NCI-H1092 treated with DMSO at 0.1 percent for 48 hours (cell line): ENCODE measurements at regions not wholly inside any gene's neighbourhood (a gene's known extent, or its start where the extent isn't known, plus 50 kb on each side); places are given as distances from the start of the nearest gene placed in this dataset.

ENCODE experiments used
- DNase-seq: peaks from one replicate; lab custom pipeline; 2025; lab: John Stamatoyannopoulos, UW

- no peak for DNase-seq
Observed at GRCh38 chr6:92623431-92623830, 795.9 kb downstream of the EPHA7 start.

GRCh38 chr6:92617721-92618120, 801.6 kb downstream of the EPHA7 start:
- no peak for DNase-seq

- DNase-seq: no peak
Observed at GRCh38 chr6:92608751-92609150, 810.6 kb downstream of the EPHA7 start.

GRCh38 chr6:92593201-92593600, 826.2 kb downstream of the EPHA7 start:
- no peak for DNase-seq

- DNase-seq: no peak
Observed at GRCh38 chr6:92589996-92590395, 829.4 kb downstream of the EPHA7 start.

GRCh38 chr6:92588148-92588547, 831.2 kb downstream of the EPHA7 start:
- no peak for DNase-seq

GRCh38 chr6:92587525-92587924, 831.8 kb downstream of the EPHA7 start:
- DNase-seq: no peak

GRCh38 chr6:92586236-92586977, 833.0 kb downstream of the EPHA7 start:
- DNase-seq: no peak

- no peak for DNase-seq
Observed at GRCh38 chr6:92582211-92582610, 837.1 kb downstream of the EPHA7 start.

GRCh38 chr6:92577077-92577719, 842.2 kb downstream of the EPHA7 start:
- DNase-seq: no peak

- no peak for DNase-seq
Observed at GRCh38 chr6:92568541-92568940, 850.8 kb downstream of the EPHA7 start.

- DNase-seq: no peak
Observed at GRCh38 chr6:92566632-92567031, 852.7 kb downstream of the EPHA7 start.

GRCh38 chr6:92564376-92564775, 855.0 kb downstream of the EPHA7 start:
- DNase-seq: no peak

- DNase-seq: no peak
Observed at GRCh38 chr6:92559611-92560010, 859.7 kb downstream of the EPHA7 start.

GRCh38 chr6:92559003-92559402, 860.4 kb downstream of the EPHA7 start:
- DNase-seq: no peak

GRCh38 chr6:92550501-92550900, 868.9 kb downstream of the EPHA7 start:
- no peak for DNase-seq

- no peak for DNase-seq
Observed at GRCh38 chr6:92545861-92546260, 873.5 kb downstream of the EPHA7 start.

GRCh38 chr6:92541448-92542060, 877.8 kb downstream of the EPHA7 start:
- DNase-seq: no peak

- no peak for DNase-seq
Observed at GRCh38 chr6:92538926-92539325, 880.4 kb downstream of the EPHA7 start.

GRCh38 chr6:92538275-92538674, 881.1 kb downstream of the EPHA7 start:
- no peak for DNase-seq

GRCh38 chr6:92534109-92534508, 885.2 kb downstream of the EPHA7 start:
- DNase-seq: no peak

- no peak for DNase-seq
Observed at GRCh38 chr6:92522589-92522988, 896.8 kb downstream of the EPHA7 start.

GRCh38 chr6:92521553-92521952, 897.8 kb downstream of the EPHA7 start:
- DNase-seq: no peak
